Astrocyte (in vitro differentiated cells and primary cell): ENCODE measurements at regions not wholly inside any gene's neighbourhood (a gene's known extent, or its start where the extent isn't known, plus 50 kb on each side); places are given as distances from the start of the nearest gene placed in this dataset.
"Not testable (repeated sequence)": the region's sequence is repeated elsewhere in the genome, so short reads cannot be mapped to it uniquely, and the experiment has no call there.

Source experiments
- DNase-seq: peaks from one replicate; pipeline ENCODE4 v3.0.0-alpha.2; 2010; ENCODE audit warnings: low read depth
- FAIRE-seq: peaks from 2 replicates; lab custom pipeline; 2011; peaks lifted over from hg19 to GRCh38; lab: Jason Lieb, UNC
- H2AFZ ChIP-seq: 2 replicates; pipeline ENCODE4 v1.6.0; 2012; ENCODE audit warnings: low read depth, low read length, inconsistent platforms
- H3K27ac ChIP-seq: 2 replicates; pipeline ENCODE4 v1.5.1; 2011; ENCODE audit warnings: low read depth, low read length, inconsistent platforms
- H3K27me3 ChIP-seq: 2 replicates; pipeline ENCODE4 v1.6.0; 2011; ENCODE audit warnings: low read length, inconsistent platforms; ENCODE audit not compliant: insufficient read depth
- H3K36me3 ChIP-seq: 2 replicates; pipeline ENCODE4 v1.5.1; 2011; ENCODE audit warnings: low read length, inconsistent platforms; ENCODE audit not compliant: insufficient read depth
- H3K4me1 ChIP-seq: 2 replicates; pipeline ENCODE4 v1.5.1; 2011; ENCODE audit warnings: low read length, inconsistent platforms; ENCODE audit not compliant: insufficient read depth
- H3K4me2 ChIP-seq: 2 replicates; pipeline ENCODE4 v1.6.0; 2012; ENCODE audit warnings: low read length, inconsistent platforms
- H3K4me3 ChIP-seq: 2 replicates; pipeline ENCODE4 v1.5.1; 2011; ENCODE audit warnings: low read depth, mild to moderate bottlenecking, low read length, inconsistent platforms; ENCODE audit not compliant: insufficient read depth
- H3K79me2 ChIP-seq: 2 replicates; pipeline ENCODE4 v1.6.0; 2012; ENCODE audit warnings: mild to moderate bottlenecking, low read length, inconsistent platforms; ENCODE audit not compliant: insufficient read depth
- H3K9ac ChIP-seq: 2 replicates; pipeline ENCODE4 v1.6.0; 2012; ENCODE audit warnings: mild to moderate bottlenecking, low read length, inconsistent platforms
- H3K9me3 ChIP-seq: 2 replicates; pipeline ENCODE4 v1.5.1; 2012; ENCODE audit warnings: low read depth, mild to moderate bottlenecking, low read length, inconsistent platforms; ENCODE audit not compliant: insufficient read depth
- H4K20me1 ChIP-seq: 2 replicates; pipeline ENCODE4 v1.6.0; 2012; ENCODE audit warnings: low read length, inconsistent platforms; ENCODE audit not compliant: insufficient read depth
- H3K27ac Mint-ChIP-seq: one replicate; pipeline ENCODE4 v1.8.0; 2021; ENCODE audit warnings: mild to moderate bottlenecking, mixed read lengths; ENCODE audit not compliant: unreplicated experiment
- H3K27me3 Mint-ChIP-seq: one replicate; pipeline ENCODE4 v1.8.0; 2021; ENCODE audit warnings: low read depth, mixed read lengths; ENCODE audit not compliant: unreplicated experiment
- H3K36me3 Mint-ChIP-seq: one replicate; pipeline ENCODE4 v1.8.0; 2021; ENCODE audit warnings: low read depth, mixed read lengths; ENCODE audit not compliant: unreplicated experiment
- H3K4me1 Mint-ChIP-seq: one replicate; pipeline ENCODE4 v1.8.0; 2021; ENCODE audit warnings: low read depth, mixed read lengths; ENCODE audit not compliant: unreplicated experiment
- H3K4me3 Mint-ChIP-seq: one replicate; pipeline ENCODE4 v1.8.0; 2021; ENCODE audit warnings: mild to moderate bottlenecking, moderate library complexity, mixed read lengths; ENCODE audit not compliant: unreplicated experiment
- H3K9me3 Mint-ChIP-seq: one replicate; pipeline ENCODE4 v1.8.0; 2021; ENCODE audit warnings: mild to moderate bottlenecking, mixed read lengths; ENCODE audit not compliant: unreplicated experiment
- CTCF ChIP-seq: IDR thresholded peaks from 2 replicates; pipeline ENCODE4 v1.5.1; 2011; ENCODE audit warnings: low read depth, mild to moderate bottlenecking, inconsistent platforms, low read length, moderate library complexity; ENCODE audit not compliant: insufficient read depth
- EZH2 ChIP-seq: IDR thresholded peaks from 2 replicates; pipeline ENCODE4 v1.6.1; 2012; ENCODE audit warnings: mild to moderate bottlenecking, low read length, inconsistent platforms; ENCODE audit not compliant: insufficient read depth

GRCh38 chr5:68862560-68862959 is 231.3 kb upstream of the SLC30A5 start:
- H3K27me3 Mint-ChIP-seq, result no peaks in the 10 kb centered on the region

GRCh38 chr5:68865192-68865591 is 228.6 kb upstream of the SLC30A5 start:
- DNase-seq, FAIRE-seq, H3K36me3 Mint-ChIP-seq, H3K27ac ChIP-seq, H2AFZ ChIP-seq, H3K4me3 Mint-ChIP-seq, H3K27me3 ChIP-seq, H3K4me1 ChIP-seq, H4K20me1 ChIP-seq, H3K4me2 ChIP-seq, H3K27ac Mint-ChIP-seq, H3K4me3 ChIP-seq, H3K9ac ChIP-seq, H3K4me1 Mint-ChIP-seq, H3K36me3 ChIP-seq, H3K79me2 ChIP-seq, H3K9me3 ChIP-seq, H3K27me3 Mint-ChIP-seq: not testable (repeated sequence)
- H3K9me3 Mint-ChIP-seq, result peaks cover 16% of the 10 kb centered on the region

More at GRCh38 chr5:68862560-68862959, 231.3 kb upstream of the SLC30A5 start:
- Mint-ChIP-seq H3K9me3 (peaks cover 17% of the 10 kb centered on the region), H3K27ac (no peak overlapping the region), H3K4me1 (no peaks in the 10 kb centered on the region), H3K36me3 (peaks cover 2% of the 10 kb centered on the region), H3K4me3 (no peak overlapping the region)
- TF ChIP-seq EZH2 (no peak), CTCF (no peak)
- no peaks in the 10 kb centered on the region for H3K4me1 ChIP-seq
- H3K27me3 ChIP-seq, result peaks cover 3% of the 10 kb centered on the region
- no peaks in the 10 kb centered on the region for H3K36me3 ChIP-seq
- no peak overlapping the region for H3K9ac ChIP-seq
- FAIRE-seq (no peak), DNase-seq (no peak)
- H2AFZ ChIP-seq, result no peak overlapping the region
- no peaks in the 10 kb centered on the region for H3K9me3 ChIP-seq
- no peak overlapping the region for H3K4me3 ChIP-seq
- H3K4me2 ChIP-seq, result no peak overlapping the region
- H4K20me1 ChIP-seq, result no peaks in the 10 kb centered on the region
- H3K27ac ChIP-seq, result no peak overlapping the region
- H3K79me2 ChIP-seq, result no peaks in the 10 kb centered on the region

- Histone ChIP-seq H3K27me3 (no peaks in the 10 kb centered on the region), H3K4me3 (no peak overlapping the region), H2AFZ (no peak overlapping the region), H3K36me3 (no peaks in the 10 kb centered on the region), H3K9me3 (no peaks in the 10 kb centered on the region), H4K20me1 (no peaks in the 10 kb centered on the region), H3K4me2 (no peak overlapping the region), H3K27ac (no peak overlapping the region), H3K9ac (no peak overlapping the region), H3K79me2 (no peaks in the 10 kb centered on the region), H3K4me1 (no peaks in the 10 kb centered on the region)
- peak overlapping the region; percentile 43 for H3K27ac Mint-ChIP-seq
- no peak for DNase-seq
- no peak overlapping the region for H3K4me3 Mint-ChIP-seq
- no peaks in the 10 kb centered on the region for H3K36me3 Mint-ChIP-seq
- H3K9me3 Mint-ChIP-seq, result peaks cover 1% of the 10 kb centered on the region
- peaks cover 3% of the 10 kb centered on the region for H3K4me1 Mint-ChIP-seq
- TF ChIP-seq EZH2, result no peak
- no peak for TF ChIP-seq CTCF
- no peak for FAIRE-seq
- H3K27me3 Mint-ChIP-seq, result no peaks in the 10 kb centered on the region
Measured at GRCh38 chr5:68872088-68872839, 221.6 kb upstream of the SLC30A5 start.
